ENCODE measurements at regions not wholly inside any gene's neighbourhood (a gene's known extent, or its start where the extent isn't known, plus 50 kb on each side); places are given as distances from the start of the nearest gene placed in this dataset.
A peak's percentile ranks its signal among the peaks of the same experiment; 100 is the strongest.

- no peak for DNase-seq
Measured at GRCh38 chr2:147099845-147100244, 745.0 kb upstream of the ACVR2A start.

- DNase-seq: no peak
Measured at GRCh38 chr2:147098940-147099339, 745.9 kb upstream of the ACVR2A start.

DNA sequence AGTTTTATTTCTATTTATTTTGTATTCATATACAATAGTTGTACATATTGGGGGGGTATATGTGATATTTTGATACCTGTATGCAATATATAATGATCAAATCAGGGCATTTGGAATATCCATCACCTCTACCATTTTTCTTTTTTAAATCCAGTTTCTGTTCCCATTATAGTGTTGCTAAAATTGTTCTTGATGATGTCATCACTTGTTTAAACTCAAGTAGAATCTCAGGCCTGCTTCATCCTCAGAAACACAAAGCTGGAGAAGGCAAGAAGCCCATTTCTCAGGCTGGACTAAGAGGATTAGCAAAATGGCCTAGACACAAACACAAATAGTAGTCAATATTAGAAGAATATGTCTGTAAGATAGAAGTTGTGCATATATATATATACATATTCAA is 747.1 kb upstream of the ACVR2A start:
- DNase-seq: no peak

- DNase-seq: no peak
Measured at GRCh38 chr2:147096671-147097070, 748.2 kb upstream of the ACVR2A start.

DNA sequence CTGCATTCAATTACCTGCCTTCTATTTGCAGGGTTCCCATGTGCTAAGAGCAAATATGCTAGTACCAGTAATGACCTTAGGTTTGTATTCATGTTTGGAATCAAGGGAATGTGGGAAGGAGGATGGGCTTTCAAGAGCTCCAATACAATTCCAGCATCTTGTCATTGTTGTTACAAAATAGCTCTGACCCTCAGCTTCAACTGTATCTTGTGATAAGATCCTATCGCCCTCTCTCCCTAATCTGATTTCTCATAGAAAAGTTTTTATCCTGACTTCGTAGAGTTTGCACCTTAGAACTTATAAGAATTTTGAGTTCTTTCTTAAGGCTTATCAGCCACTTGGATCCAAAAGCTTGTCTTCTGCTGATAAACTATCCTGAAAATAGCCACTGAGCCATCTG is 749.5 kb upstream of the ACVR2A start:
- DNase-seq: no peak

DNA sequence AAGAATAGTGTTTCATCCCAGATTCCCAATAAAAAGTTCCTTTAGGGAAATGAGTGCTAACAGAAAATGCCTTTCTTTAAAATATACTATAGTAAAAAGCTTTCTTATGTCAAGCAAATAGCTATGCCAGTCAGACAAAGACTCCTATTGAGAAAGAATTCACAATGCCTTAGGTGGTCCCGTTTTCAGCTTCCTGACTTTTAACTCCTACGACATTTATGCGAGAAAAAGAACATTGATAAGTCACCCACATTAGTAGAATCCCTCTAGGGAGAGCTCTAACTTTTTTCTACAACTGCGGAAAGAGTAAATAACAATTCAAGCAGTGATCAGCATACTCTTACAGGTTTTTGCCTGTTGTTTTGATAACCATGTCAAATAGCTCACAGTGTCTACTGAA is 750.8 kb upstream of the ACVR2A start:
- no peak for DNase-seq

DNA sequence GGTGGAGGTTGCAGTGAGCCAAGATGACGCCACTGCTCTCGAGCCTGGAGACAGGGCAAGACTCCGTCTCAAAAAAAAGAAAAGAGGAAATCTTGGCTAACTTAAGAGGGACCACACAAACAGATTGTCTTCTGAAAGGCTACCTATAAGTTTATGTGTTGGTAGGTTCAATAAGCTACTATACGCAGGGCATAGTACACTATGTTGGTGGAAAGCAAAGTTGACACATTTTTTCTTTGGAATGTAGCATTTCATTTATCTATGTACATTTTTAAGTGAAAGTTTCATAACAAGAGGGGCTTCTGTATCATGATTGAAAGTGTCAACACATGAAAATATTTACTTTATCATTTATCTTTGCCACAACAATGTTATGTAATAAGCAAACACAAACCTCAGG is 752.6 kb upstream of the ACVR2A start:
- DNase-seq: no peak

- DNase-seq: no peak
Measured at GRCh38 chr2:147091448-147091847, 753.4 kb upstream of the ACVR2A start.

DNA sequence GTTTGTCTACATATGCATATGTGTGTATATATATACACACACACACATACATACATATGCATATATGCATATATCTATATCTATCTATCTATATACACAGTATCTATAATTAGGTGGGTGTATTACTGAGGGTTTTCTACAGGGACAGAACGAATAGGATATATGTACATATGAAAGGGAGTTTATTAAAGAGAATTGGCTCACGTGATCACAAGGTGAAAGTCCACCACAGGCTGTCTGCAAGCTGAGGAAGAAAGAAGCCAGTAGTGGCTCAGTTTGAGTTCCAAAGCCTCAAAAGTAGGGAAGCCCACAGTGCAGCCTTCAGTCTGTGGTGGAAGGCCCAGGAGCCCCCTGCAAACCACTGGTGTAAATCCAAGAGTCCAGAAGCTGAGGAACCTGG is 756.0 kb upstream of the ACVR2A start:
- DNase-seq: no peak

DNA sequence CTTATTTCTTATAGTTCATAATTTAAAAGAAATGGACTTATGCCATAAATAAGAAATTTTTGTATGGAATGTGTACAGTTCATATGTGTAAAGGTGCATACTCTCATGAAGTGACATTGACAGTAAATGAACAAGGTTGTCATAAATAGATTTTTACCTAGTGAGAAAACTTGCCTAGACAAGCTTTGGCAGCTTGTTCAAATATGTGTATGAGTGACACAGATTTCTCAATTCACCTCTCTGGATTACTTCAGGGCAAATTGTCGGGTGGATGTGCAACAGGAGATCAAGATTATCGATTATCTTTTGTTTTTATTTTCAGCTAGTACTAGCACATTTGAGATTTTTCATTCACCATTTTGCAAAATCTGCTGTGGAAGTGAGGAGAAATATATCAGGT is 758.1 kb upstream of the ACVR2A start:
- DNase-seq: no peak

DNA sequence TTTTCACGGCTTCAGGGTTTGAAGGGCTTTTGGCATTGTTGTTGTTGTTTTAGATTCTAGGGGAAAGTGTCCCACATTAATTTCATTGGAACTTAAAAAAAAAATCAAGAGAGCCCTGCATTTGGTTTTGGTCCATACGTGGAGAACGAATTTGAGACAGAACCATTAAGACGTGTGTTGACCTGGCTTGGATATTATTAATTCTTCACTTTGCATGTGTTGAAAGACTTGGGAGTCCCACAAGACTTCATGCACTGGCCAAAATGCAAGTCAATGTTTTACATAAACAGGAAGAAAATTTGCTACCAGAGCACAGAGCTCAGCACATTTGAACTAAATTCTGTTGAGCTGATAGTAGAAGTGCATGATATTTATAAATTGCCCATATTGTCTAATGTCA is 761.2 kb upstream of the ACVR2A start:
- no peak for DNase-seq

DNA sequence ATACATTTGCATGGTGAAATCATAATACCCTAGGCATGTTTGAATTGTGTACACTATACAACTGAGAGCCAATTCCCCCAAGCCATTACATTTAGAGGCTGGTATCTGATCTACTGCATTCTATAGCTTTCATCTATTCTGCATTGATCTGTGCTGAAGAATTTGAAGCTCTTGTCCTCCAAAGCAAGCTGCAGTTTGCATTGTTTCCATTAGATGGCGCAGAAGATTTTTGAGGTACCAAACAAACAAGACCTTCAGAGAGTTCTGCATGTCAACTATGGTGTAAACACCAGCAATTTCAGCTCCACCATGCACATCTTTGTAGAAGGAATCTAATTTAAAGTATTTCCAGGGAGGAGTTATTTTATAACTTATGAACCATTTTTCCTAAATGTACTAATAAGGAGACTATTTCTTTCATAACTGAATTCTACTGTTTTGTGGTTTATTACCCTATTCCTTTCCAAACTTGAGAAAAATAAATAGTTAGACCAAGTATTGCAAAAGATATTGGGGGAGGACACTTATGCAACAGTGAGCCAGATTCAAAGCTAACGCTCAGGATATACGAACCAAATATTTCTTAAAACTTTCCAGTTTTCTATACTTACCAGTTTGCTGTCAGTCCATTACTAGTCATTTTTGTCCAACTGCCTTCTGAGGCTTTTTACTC is 761.8 kb upstream of the ACVR2A start:
- peak; percentile 69 for DNase-seq

GRCh38 chr2:147081831-147082230 is 763.0 kb upstream of the ACVR2A start:
- no peak for DNase-seq

GRCh38 chr2:147076634-147077033 is 768.2 kb upstream of the ACVR2A start:
- no peak for DNase-seq

GRCh38 chr2:147068071-147068470 is 776.8 kb upstream of the ACVR2A start:
- no peak for DNase-seq

DNA sequence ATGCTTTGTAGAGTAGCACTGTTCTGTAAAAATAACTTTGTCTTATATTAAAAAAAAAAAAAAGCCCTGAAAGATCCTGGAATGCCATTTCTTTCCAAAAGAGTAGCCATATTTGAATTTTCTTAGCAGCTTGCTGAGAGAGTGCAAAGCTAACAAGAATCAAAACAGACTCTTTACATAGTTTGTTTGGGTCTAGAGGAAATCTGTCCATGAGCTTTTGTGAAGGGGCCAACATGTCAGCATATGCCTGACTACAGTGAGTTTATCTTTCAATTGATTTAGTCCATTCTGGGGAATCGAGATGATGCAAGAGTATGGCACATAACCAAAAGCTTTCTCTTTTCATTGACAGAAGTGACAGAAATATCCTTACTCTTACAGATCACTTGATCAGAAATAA is 777.7 kb upstream of the ACVR2A start:
- no peak for DNase-seq

DNA sequence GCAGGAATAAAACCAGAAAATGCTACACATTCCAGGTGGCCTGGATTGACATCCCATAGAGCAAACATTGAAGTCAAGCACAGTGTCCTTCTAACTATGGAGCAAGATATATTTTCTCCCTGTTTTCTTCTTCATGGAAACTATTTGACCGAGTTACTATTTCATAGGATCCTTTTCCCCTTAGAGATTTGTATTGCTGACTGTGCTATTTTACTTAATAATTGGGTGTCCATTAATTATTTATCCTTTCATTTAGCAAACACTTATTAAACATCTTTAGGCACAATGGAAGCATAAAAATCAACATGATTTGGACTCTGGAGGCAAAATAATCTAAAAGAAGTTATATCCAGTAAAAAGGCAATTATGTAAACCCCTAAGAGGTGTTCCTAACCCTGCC is 782.8 kb upstream of the ACVR2A start:
- DNase-seq: no peak

DNA sequence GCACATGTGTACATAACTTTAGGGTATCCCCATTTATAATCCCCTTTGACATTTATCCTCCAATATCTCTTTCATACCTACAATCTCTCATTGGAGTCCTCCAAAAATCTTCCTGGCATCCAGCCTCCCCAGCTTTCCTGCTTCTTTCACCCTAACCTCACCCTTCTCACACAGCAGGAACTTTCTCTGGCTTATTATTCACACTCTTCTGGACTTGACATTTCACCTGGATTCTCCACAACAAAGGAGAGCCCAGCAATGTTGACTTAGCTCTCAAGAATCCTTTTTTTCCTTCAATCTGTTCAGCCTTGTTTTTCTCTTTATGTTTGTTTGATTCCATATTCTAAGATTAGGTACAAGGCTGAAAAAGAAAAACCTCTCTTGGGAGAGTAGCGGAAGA is 783.6 kb upstream of the ACVR2A start:
- no peak for DNase-seq

DNA sequence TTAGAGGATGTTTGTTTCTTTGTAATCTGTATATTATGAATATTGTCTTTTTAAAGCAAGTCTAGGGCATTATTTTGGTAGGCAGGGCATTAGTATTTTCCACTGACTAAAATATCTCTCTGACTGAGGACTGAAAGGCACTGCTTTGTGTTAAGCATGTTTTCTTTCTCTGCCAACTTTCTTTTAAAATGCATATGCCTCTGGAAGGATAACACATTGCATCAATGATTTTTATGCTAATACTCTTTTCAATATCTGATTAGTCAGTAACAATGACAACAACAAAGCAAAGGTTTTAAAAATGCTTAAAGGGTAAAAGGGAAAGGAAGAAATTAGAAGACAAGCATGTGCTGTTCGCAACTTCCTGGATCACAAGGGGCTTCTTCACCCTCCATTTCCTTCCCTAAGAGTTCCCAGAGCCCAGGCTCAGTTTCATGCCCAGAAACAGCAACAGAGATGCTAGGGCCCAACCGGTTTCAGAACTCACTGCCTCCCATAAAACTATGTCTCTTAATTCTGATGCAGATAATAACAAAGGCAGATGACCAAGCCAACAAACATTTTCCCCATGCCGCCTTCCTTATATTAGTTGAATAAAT is 786.8 kb upstream of the ACVR2A start:
- DNase-seq: no peak

GRCh38 chr2:147051814-147052213 is 793.0 kb upstream of the ACVR2A start:
- DNase-seq: no peak

GRCh38 chr2:147051248-147051647 is 793.6 kb upstream of the ACVR2A start:
- no peak for DNase-seq

DNA sequence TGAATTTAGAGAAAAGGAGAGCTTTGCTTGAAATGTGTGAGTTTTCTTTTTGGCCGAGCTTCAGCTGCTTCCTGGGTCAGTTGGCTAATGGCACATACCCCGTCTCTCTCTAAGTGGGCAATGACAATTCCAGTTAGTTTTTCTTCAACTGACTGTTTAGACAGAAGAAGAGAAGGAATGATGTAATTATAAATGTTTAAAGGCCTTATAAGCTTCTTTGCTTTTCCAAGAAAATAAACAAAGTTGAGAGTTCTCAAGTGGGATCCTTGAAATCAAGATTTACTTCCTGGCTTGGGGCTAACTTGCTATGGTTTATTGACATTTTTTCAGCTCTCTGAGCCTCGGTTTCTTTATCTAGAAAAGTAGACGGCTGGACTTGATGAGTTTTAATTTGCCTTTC is 794.9 kb upstream of the ACVR2A start:
- no peak for DNase-seq

GRCh38 chr2:147046473-147046872 is 798.4 kb upstream of the ACVR2A start:
- no peak for DNase-seq

- peak; percentile 42 for DNase-seq
Measured at GRCh38 chr2:147045113-147045512, 799.7 kb upstream of the ACVR2A start.

DNA sequence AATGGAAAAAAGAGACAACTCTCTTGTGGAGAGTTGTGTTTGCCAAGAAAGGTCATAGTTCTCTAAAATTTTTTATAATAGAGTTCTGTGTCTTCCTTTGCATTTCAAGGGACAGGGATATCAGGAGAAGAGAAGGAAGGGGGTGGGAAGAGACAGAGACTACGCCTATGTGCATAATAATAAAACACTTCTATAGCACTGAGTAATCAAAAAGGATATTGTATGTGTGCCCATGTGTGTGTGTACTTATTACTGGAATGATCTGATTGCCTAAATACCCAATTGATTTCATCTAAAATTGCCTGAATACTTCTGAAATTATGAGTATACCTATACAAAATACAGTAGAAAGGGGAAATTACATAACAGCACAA is 803.7 kb upstream of the ACVR2A start:
- DNase-seq: no peak

All from CD4-positive, alpha-beta T cell treated with Interleukin-10 for 1 hour (primary cell).